ENCODE measurements at regions not wholly inside any gene's neighbourhood (a gene's known extent, or its start where the extent isn't known, plus 50 kb on each side); places are given as distances from the start of the nearest gene placed in this dataset.

DNA sequence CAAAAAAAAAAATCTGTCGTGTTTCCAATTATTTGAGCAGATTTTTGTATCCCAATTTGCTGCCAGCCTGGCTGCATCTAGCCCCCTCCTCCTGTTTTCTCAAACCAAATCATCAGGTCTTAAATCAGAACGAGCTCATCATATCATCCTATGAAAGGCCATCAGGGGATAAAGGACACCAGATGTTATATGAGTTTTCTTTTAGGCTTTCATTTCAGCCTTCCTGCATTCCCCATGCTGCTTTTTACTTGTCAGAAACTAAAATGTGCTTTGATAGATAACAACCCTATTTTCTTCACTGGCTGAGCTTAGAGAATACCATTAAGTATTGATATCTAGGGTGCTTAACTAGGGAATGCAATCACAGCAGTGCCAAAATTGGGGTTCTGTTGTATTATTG is 968.4 kb upstream of the SLC35B3 start:
- H3K27me3 ChIP-seq (ENCODE audit: control insufficient read depth in 4 of 4, insufficient read depth in 4 of 4, low read length in 3 of 4), result peaks cover 0 to 12% (median 2%) of the 10 kb centered on the region in 4 donors
- DNase-seq (ENCODE audit: low spot score), result no peak
- H3K27ac ChIP-seq (ENCODE audit: low read depth in 1 of 2, low read length in 2 of 2), result no peak overlapping the region
- TF ChIP-seq YY1 (IDR thresholded peaks at IDR 0.05) (no peak), FOXA2 (IDR thresholded peaks at IDR 0.05) (no peak), EGR1 (IDR thresholded peaks at IDR 0.05; ENCODE audit: low read depth in 2 of 2) (no peak), TAF1 (conservative IDR thresholded peaks at IDR 0.05) (no peak), RXRA (IDR thresholded peaks at IDR 0.05) (no peak), HNF4G (IDR thresholded peaks at IDR 0.05) (no peak), GABPA (IDR thresholded peaks at IDR 0.05 in 1 of 2, conservative IDR thresholded peaks at IDR 0.05 in 1 of 2) (no peak), NR2F2 (IDR thresholded peaks at IDR 0.05) (no peak)
- TF ChIP-seq, protein P1, sequence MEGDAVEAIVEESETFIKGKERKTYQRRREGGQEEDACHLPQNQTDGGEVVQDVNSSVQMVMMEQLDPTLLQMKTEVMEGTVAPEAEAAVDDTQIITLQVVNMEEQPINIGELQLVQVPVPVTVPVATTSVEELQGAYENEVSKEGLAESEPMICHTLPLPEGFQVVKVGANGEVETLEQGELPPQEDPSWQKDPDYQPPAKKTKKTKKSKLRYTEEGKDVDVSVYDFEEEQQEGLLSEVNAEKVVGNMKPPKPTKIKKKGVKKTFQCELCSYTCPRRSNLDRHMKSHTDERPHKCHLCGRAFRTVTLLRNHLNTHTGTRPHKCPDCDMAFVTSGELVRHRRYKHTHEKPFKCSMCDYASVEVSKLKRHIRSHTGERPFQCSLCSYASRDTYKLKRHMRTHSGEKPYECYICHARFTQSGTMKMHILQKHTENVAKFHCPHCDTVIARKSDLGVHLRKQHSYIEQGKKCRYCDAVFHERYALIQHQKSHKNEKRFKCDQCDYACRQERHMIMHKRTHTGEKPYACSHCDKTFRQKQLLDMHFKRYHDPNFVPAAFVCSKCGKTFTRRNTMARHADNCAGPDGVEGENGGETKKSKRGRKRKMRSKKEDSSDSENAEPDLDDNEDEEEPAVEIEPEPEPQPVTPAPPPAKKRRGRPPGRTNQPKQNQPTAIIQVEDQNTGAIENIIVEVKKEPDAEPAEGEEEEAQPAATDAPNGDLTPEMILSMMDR (IDR thresholded peaks at IDR 0.05; ENCODE audit: low read depth, low read length, missing input control), result no peak
- TF ChIP-seq, protein P2, sequence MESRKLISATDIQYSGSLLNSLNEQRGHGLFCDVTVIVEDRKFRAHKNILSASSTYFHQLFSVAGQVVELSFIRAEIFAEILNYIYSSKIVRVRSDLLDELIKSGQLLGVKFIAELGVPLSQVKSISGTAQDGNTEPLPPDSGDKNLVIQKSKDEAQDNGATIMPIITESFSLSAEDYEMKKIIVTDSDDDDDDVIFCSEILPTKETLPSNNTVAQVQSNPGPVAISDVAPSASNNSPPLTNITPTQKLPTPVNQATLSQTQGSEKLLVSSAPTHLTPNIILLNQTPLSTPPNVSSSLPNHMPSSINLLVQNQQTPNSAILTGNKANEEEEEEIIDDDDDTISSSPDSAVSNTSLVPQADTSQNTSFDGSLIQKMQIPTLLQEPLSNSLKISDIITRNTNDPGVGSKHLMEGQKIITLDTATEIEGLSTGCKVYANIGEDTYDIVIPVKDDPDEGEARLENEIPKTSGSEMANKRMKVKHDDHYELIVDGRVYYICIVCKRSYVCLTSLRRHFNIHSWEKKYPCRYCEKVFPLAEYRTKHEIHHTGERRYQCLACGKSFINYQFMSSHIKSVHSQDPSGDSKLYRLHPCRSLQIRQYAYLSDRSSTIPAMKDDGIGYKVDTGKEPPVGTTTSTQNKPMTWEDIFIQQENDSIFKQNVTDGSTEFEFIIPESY (IDR thresholded peaks at IDR 0.05), result no peak
- TF ChIP-seq, protein P3, sequence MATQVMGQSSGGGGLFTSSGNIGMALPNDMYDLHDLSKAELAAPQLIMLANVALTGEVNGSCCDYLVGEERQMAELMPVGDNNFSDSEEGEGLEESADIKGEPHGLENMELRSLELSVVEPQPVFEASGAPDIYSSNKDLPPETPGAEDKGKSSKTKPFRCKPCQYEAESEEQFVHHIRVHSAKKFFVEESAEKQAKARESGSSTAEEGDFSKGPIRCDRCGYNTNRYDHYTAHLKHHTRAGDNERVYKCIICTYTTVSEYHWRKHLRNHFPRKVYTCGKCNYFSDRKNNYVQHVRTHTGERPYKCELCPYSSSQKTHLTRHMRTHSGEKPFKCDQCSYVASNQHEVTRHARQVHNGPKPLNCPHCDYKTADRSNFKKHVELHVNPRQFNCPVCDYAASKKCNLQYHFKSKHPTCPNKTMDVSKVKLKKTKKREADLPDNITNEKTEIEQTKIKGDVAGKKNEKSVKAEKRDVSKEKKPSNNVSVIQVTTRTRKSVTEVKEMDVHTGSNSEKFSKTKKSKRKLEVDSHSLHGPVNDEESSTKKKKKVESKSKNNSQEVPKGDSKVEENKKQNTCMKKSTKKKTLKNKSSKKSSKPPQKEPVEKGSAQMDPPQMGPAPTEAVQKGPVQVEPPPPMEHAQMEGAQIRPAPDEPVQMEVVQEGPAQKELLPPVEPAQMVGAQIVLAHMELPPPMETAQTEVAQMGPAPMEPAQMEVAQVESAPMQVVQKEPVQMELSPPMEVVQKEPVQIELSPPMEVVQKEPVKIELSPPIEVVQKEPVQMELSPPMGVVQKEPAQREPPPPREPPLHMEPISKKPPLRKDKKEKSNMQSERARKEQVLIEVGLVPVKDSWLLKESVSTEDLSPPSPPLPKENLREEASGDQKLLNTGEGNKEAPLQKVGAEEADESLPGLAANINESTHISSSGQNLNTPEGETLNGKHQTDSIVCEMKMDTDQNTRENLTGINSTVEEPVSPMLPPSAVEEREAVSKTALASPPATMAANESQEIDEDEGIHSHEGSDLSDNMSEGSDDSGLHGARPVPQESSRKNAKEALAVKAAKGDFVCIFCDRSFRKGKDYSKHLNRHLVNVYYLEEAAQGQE (IDR thresholded peaks at IDR 0.05), result no peak
- TF ChIP-seq, protein P4, sequence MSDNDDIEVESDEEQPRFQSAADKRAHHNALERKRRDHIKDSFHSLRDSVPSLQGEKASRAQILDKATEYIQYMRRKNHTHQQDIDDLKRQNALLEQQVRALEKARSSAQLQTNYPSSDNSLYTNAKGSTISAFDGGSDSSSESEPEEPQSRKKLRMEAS (IDR thresholded peaks at IDR 0.05), result no peak
- 40% methylated on average over 2 of the region's 2 CpGs for WGBS
- H3K36me3 ChIP-seq (ENCODE audit: control insufficient read depth in 4 of 4, insufficient read depth in 3 of 4, low read depth in 1 of 4, low read length in 3 of 4), result no peaks in the 10 kb centered on the region
- no peaks in the 10 kb centered on the region for H3K4me1 ChIP-seq (ENCODE audit: control insufficient read depth in 4 of 4, insufficient read depth in 4 of 4, low read length in 3 of 4)
- peaks cover 0 to 2% (median 0%) of the 10 kb centered on the region in 4 donors for H3K9me3 ChIP-seq (ENCODE audit: control insufficient read depth in 4 of 4, low read length in 3 of 4)
- no peak overlapping the region for H3K9ac ChIP-seq (ENCODE audit: low read depth in 1 of 2, low read length in 2 of 2)
- no peak overlapping the region for H3K4me3 ChIP-seq (ENCODE audit: low read depth in 1 of 3, low read length in 3 of 3)

DNA sequence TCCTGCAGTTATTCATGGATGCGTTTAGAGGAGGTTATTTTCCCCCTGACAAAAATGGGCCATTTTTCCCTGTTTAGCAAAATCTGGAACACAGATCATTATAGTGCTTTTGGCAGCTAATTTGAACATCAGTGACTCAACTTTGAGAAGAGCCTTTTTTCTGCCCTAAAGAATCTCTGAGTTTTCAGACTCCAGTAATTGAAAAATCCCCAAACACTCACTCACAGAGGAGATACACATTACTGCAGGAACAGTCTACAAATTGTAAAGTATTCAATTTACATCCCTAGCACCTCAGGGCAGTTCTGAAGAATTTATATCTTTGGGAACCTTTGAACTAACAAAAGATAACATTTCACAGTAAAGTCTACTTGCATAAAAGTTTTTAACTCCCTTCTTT is 966.6 kb upstream of the SLC35B3 start:
- no peak for DNase-seq (ENCODE audit: low spot score)
- H3K4me1 ChIP-seq (ENCODE audit: control insufficient read depth in 4 of 4, insufficient read depth in 4 of 4, low read length in 3 of 4), result no peaks in the 10 kb centered on the region
- H3K27ac ChIP-seq (ENCODE audit: low read depth in 1 of 2, low read length in 2 of 2), result no peak overlapping the region
- peaks cover 0 to 18% (median 2%) of the 10 kb centered on the region in 4 donors for H3K27me3 ChIP-seq (ENCODE audit: control insufficient read depth in 4 of 4, insufficient read depth in 4 of 4, low read length in 3 of 4)
- no peak overlapping the region for H3K9ac ChIP-seq (ENCODE audit: low read depth in 1 of 2, low read length in 2 of 2)
- no peaks in the 10 kb centered on the region for H3K36me3 ChIP-seq (ENCODE audit: control insufficient read depth in 4 of 4, insufficient read depth in 3 of 4, low read depth in 1 of 4, low read length in 3 of 4)
- WGBS, result 94% methylated on average over 1 of the region's 1 CpG
- no peak overlapping the region for H3K4me3 ChIP-seq (ENCODE audit: low read depth in 1 of 3, low read length in 3 of 3)
- TF ChIP-seq HNF4A (conservative IDR thresholded peaks at IDR 0.05) (no peak), TAF1 (conservative IDR thresholded peaks at IDR 0.05) (no peak), RXRA (IDR thresholded peaks at IDR 0.05) (no peak), FOXA1 (IDR thresholded peaks at IDR 0.05) (no peak)
- TF ChIP-seq, protein P4 (IDR thresholded peaks at IDR 0.05), result no peak
- TF ChIP-seq, protein P3 (IDR thresholded peaks at IDR 0.05), result no peak
- TF ChIP-seq, protein P1 (IDR thresholded peaks at IDR 0.05; ENCODE audit: low read depth, low read length, missing input control), result no peak
- peaks cover 0 to 2% (median 0%) of the 10 kb centered on the region in 4 donors for H3K9me3 ChIP-seq (ENCODE audit: control insufficient read depth in 4 of 4, low read length in 3 of 4)

Measured in liver (tissue), 8 donors.